Neural crest cell (in vitro differentiated cells): ENCODE measurements at regions not wholly inside any gene's neighbourhood (a gene's known extent, or its start where the extent isn't known, plus 50 kb on each side); places are given as distances from the start of the nearest gene placed in this dataset.

Experiments used
- DNase-seq: peaks from one replicate; pipeline ENCODE4 v3.0.0; 2021; ENCODE audit warnings: low read depth, mixed read lengths, low spot score
- H3K27ac Mint-ChIP-seq: one replicate; pipeline ENCODE4 v1.8.0; 2021; ENCODE audit warnings: mild to moderate bottlenecking, mixed read lengths; ENCODE audit not compliant: unreplicated experiment
- H3K27me3 Mint-ChIP-seq: 2 replicates; pipeline ENCODE4 v1.8.0; 2021; ENCODE audit warnings: low read depth, mild to moderate bottlenecking, mixed read lengths
- H3K36me3 Mint-ChIP-seq: 2 replicates; pipeline ENCODE4 v1.8.0; 2021; ENCODE audit warnings: low read depth, mild to moderate bottlenecking, mixed read lengths
- H3K4me1 Mint-ChIP-seq: 2 replicates; pipeline ENCODE4 v1.8.0; 2021; ENCODE audit warnings: mixed read lengths
- H3K4me3 Mint-ChIP-seq: one replicate; pipeline ENCODE4 v1.8.0; 2021; ENCODE audit warnings: mild to moderate bottlenecking, mixed read lengths
- H3K9me3 Mint-ChIP-seq: 2 replicates; pipeline ENCODE4 v1.8.0; 2021; ENCODE audit warnings: mixed read lengths
- CTCF ChIP-seq: fragments of 200-600 bp; sonication (generic); conservative IDR thresholded peaks from 2 replicates; pipeline ENCODE4 v1.5.0; 2021; ENCODE audit warnings: antibody characterized with exemption, mild to moderate bottlenecking

GRCh38 chr2:181305301-181306123 is 151.7 kb upstream of the ITGA4 start:
- no peaks in the 10 kb centered on the region for H3K9me3 Mint-ChIP-seq
- no peaks in the 10 kb centered on the region for H3K27me3 Mint-ChIP-seq
- DNase-seq = peak; percentile 11
- H3K36me3 Mint-ChIP-seq = peaks cover 4% of the 10 kb centered on the region
- peak overlapping the region; percentile 50 for H3K4me3 Mint-ChIP-seq
- H3K27ac Mint-ChIP-seq = peak overlapping the region; percentile 63
- no peak for TF ChIP-seq CTCF
- H3K4me1 Mint-ChIP-seq = peaks cover 32% of the 10 kb centered on the region

- peak overlapping the region; percentile 85 for H3K27ac Mint-ChIP-seq
- H3K4me1 Mint-ChIP-seq = peaks cover 32% of the 10 kb centered on the region
- DNase-seq = no peak
- TF ChIP-seq CTCF = no peak
- no peaks in the 10 kb centered on the region for H3K36me3 Mint-ChIP-seq
- no peaks in the 10 kb centered on the region for H3K27me3 Mint-ChIP-seq
- H3K4me3 Mint-ChIP-seq = no peak overlapping the region
- H3K9me3 Mint-ChIP-seq = no peaks in the 10 kb centered on the region
Measured at GRCh38 chr2:181306785-181307184, 150.4 kb upstream of the ITGA4 start.

DNA sequence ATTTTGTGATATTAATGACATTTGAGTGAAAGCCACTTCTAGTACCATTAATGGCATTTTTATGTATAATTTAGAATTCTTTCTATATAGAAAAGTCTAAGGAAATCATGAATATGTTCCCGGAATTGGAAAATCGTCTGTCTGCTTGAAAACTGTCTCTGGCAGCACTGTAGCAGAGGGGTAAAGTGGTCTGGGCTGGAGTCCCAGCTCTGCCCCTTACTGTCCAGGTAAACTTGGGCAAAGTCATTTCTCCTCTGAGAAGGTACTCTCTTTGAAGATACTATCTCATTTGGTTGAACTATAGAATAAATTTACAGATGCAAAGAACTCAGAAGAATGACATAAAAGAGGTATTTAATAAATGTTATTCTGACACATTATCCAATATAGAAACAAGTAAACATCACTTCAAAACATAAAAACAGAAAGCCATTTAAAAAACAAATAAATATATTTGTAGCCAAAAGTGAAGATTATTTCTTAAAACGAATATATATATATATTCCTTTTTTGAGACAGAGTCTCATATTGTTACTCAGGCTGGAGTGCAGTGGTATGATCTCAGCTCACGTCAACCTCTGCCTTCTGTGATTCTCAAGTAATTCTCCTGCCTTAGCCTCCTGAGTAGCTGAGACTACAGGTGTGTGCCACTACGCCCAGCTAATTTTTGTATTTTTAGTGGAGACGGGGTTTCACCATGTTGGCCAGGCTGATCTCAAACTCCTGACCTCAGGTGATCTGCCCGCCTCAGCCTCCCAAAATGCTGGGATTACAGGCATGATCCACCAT is 149.8 kb upstream of the ITGA4 start:
- Mint-ChIP-seq H3K4me1 (peaks cover 33% of the 10 kb centered on the region), H3K4me3 (no peak overlapping the region), H3K36me3 (no peaks in the 10 kb centered on the region), H3K9me3 (no peaks in the 10 kb centered on the region), H3K27me3 (no peaks in the 10 kb centered on the region), H3K27ac (peak overlapping the region; percentile 89)
- no peak for TF ChIP-seq CTCF
- DNase-seq = no peak

DNA sequence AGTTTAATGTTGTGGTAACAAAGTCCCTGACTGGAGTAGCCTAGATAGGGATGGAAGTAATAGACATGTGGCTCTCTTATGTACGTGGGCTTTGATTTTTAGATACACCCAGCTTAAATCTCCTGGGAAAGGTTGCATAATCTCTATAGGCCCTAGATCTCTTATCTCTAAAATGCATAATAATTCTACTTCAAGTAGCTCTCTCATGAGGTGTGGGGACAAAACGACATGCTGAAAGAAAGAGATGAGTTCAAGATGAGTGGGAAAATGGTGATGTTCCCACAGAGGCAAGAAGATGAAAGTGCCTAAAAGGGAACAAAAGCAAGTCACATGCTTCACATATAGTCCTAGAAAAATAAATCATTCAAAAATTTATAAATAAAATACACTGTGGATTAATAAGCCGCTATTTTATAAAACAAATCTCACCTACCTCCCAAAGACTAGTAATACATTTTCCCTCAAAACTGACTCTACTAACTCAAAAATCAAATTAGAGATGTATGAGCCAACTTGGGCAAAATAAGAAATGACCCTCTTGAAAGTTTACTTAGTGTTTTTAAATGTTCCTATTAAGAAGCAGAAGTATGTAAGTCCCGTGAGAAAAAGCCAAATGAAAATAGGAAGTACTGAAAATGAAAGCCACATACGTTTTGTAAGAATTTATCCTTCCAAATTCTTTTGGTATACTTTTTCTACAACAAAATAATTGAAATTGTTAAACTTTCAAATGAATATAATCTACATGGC is 148.2 kb upstream of the ITGA4 start:
- H3K36me3 Mint-ChIP-seq = no peaks in the 10 kb centered on the region
- no peak for DNase-seq
- H3K27me3 Mint-ChIP-seq = no peaks in the 10 kb centered on the region
- TF ChIP-seq CTCF = no peak
- H3K4me1 Mint-ChIP-seq = peaks cover 46% of the 10 kb centered on the region
- no peak overlapping the region for H3K4me3 Mint-ChIP-seq
- H3K9me3 Mint-ChIP-seq = no peaks in the 10 kb centered on the region
- no peak overlapping the region for H3K27ac Mint-ChIP-seq

GRCh38 chr2:181309586-181309985 is 147.6 kb upstream of the ITGA4 start:
- H3K27me3 Mint-ChIP-seq = no peaks in the 10 kb centered on the region
- DNase-seq = no peak
- no peak for TF ChIP-seq CTCF
- H3K9me3 Mint-ChIP-seq = no peaks in the 10 kb centered on the region
- H3K4me1 Mint-ChIP-seq = peaks cover 48% of the 10 kb centered on the region
- no peak overlapping the region for H3K27ac Mint-ChIP-seq
- H3K4me3 Mint-ChIP-seq = no peak overlapping the region
- H3K36me3 Mint-ChIP-seq = no peaks in the 10 kb centered on the region
